Kidney (tissue), 13 donors: ENCODE measurements at regions not wholly inside any gene's neighbourhood (a gene's known extent, or its start where the extent isn't known, plus 50 kb on each side); places are given as distances from the start of the nearest gene placed in this dataset.
A peak's percentile ranks its signal among the peaks of the same experiment; 100 is the strongest.

ENCODE experiments used
- DNase-seq, 5 donors: peaks; one replicate each; pipeline ENCODE4 v3.0.0-alpha.2; 2013 to 2020
- FAIRE-seq: peaks from 2 replicates; lab custom pipeline; 2012; peaks lifted over from hg19 to GRCh38; lab: Jason Lieb, UNC
- H3K27ac ChIP-seq, 2 donors: one replicate each; pipeline ENCODE4 v1.7.0; 2013; ENCODE audit warnings: low read depth in 2 of 2, low read length in 2 of 2, inconsistent platforms in 1 of 2
- H3K27me3 ChIP-seq: one replicate; pipeline ENCODE4 v1.7.1; 2013; ENCODE audit warnings: low read length, inconsistent platforms; ENCODE audit not compliant: control insufficient read depth, insufficient read depth
- H3K36me3 ChIP-seq, 3 donors: one replicate each; pipeline versions ENCODE4 v1.7.0 to v1.7.1; 2013; ENCODE audit warnings: low read length in 3 of 3, control low read depth in 1 of 3, inconsistent platforms in 1 of 3; ENCODE audit not compliant: insufficient read depth in 3 of 3, control insufficient read depth in 2 of 3
- H3K4me1 ChIP-seq, 3 donors: one replicate each; pipeline versions ENCODE4 v1.7.0 to v1.7.1; 2013; ENCODE audit warnings: low read length in 3 of 3, inconsistent platforms in 1 of 3, low read depth in 1 of 3; ENCODE audit not compliant: control insufficient read depth in 2 of 3, insufficient read depth in 2 of 3
- H3K4me3 ChIP-seq, 3 donors: one replicate each; pipeline versions ENCODE4 v1.7.0 to v1.8.1; 2013; ENCODE audit warnings: low read length in 3 of 3, control low read depth in 1 of 3, inconsistent platforms in 1 of 3
- H3K9ac ChIP-seq, 3 donors: one replicate each; pipeline versions ENCODE4 v1.7.0 to v1.7.1; 2013; ENCODE audit warnings: low read length in 3 of 3, control low read depth in 1 of 3, inconsistent platforms in 1 of 3
- H3K9me3 ChIP-seq, 3 donors: one replicate each; pipeline versions ENCODE4 v1.7.0 to v1.7.1; 2013; ENCODE audit warnings: low read length in 3 of 3, control low read depth in 1 of 3, inconsistent platforms in 1 of 3; ENCODE audit not compliant: control insufficient read depth in 2 of 3, insufficient read depth in 1 of 3
- CTCF ChIP-seq: IDR thresholded peaks from 3 replicates; pipeline ENCODE4 v1.5.1; 2012; ENCODE audit warnings: mild to moderate bottlenecking, moderate library complexity, borderline replicate concordance; ENCODE audit not compliant: insufficient read depth; ENCODE audit errors: extremely low read depth
- intact Hi-C: fragments of 100-400 bp; cut with DNase I; formaldehyde crosslinking; loops from one replicate; pipeline ENCODE4 v1.11.1; 2022
- donor health status: control.
- donor health status: control.
- donor health status: control.
- donor health status: control.
- donor health status: control.
- donor health status: DM: yes; HTN: yes; CAD: no.
- donor health status: Normal renal cell carcinoma (clear cell type).

- H3K9ac ChIP-seq, result no peak overlapping the region
- no peaks in the 10 kb centered on the region for H3K27me3 ChIP-seq
- no peaks in the 10 kb centered on the region for H3K36me3 ChIP-seq
- DNase-seq (peak in 1 of 5 donors; percentile 58), FAIRE-seq (no peak)
- H3K4me1 ChIP-seq, result no peaks in the 10 kb centered on the region
- no peak for TF ChIP-seq CTCF
- H3K27ac ChIP-seq, result no peak overlapping the region
- H3K4me3 ChIP-seq, result no peak overlapping the region
- H3K9me3 ChIP-seq, result no peaks in the 10 kb centered on the region
- intact Hi-C loops, result no loop called here
Observed at GRCh38 chr2:2705871-2706270, 374.8 kb upstream of the MYT1L start.

GRCh38 chr2:2704428-2705090 lies 373.5 kb upstream of the MYT1L start:
- Histone ChIP-seq H3K4me1 (no peaks in the 10 kb centered on the region), H3K36me3 (no peaks in the 10 kb centered on the region), H3K9me3 (no peaks in the 10 kb centered on the region), H3K27me3 (no peaks in the 10 kb centered on the region), H3K27ac (no peak overlapping the region), H3K9ac (no peak overlapping the region), H3K4me3 (no peak overlapping the region)
- no peak for FAIRE-seq
- intact Hi-C loops, result no loop called here
- TF ChIP-seq CTCF, result no peak
- no peak for DNase-seq

- Histone ChIP-seq H3K4me1 (no peaks in the 10 kb centered on the region), H3K4me3 (no peak overlapping the region), H3K27me3 (no peaks in the 10 kb centered on the region), H3K36me3 (no peaks in the 10 kb centered on the region), H3K9ac (no peak overlapping the region), H3K9me3 (no peaks in the 10 kb centered on the region), H3K27ac (no peak overlapping the region)
- FAIRE-seq (no peak), DNase-seq (no peak)
- no peak for TF ChIP-seq CTCF
- intact Hi-C loops, result no loop called here
Observed at GRCh38 chr2:2703762-2704427, 372.8 kb upstream of the MYT1L start.
